Skin of body (tissue), 1 donor: ENCODE measurements at regions not wholly inside any gene's neighbourhood (a gene's known extent, or its start where the extent isn't known, plus 50 kb on each side); places are given as distances from the start of the nearest gene placed in this dataset.
A peak's percentile ranks its signal among the peaks of the same experiment; 100 is the strongest.

Experiments used
- DNase-seq: peaks from one replicate; lab custom pipeline; 2025; lab: John Stamatoyannopoulos, UW

- no peak for DNase-seq
Measured at GRCh38 chr2:11016735-11017388, 105.1 kb downstream of the KCNF1 start.

- DNase-seq: no peak
Measured at GRCh38 chr2:11017921-11018320, 106.2 kb downstream of the KCNF1 start.

- no peak for DNase-seq
Measured at GRCh38 chr2:11018651-11019185, 107.0 kb downstream of the KCNF1 start.

- DNase-seq: no peak
Measured at GRCh38 chr2:11019614-11020013, 107.9 kb downstream of the KCNF1 start.

GRCh38 chr2:11022064-11022463, 110.3 kb downstream of the KCNF1 start:
- no peak for DNase-seq

DNA sequence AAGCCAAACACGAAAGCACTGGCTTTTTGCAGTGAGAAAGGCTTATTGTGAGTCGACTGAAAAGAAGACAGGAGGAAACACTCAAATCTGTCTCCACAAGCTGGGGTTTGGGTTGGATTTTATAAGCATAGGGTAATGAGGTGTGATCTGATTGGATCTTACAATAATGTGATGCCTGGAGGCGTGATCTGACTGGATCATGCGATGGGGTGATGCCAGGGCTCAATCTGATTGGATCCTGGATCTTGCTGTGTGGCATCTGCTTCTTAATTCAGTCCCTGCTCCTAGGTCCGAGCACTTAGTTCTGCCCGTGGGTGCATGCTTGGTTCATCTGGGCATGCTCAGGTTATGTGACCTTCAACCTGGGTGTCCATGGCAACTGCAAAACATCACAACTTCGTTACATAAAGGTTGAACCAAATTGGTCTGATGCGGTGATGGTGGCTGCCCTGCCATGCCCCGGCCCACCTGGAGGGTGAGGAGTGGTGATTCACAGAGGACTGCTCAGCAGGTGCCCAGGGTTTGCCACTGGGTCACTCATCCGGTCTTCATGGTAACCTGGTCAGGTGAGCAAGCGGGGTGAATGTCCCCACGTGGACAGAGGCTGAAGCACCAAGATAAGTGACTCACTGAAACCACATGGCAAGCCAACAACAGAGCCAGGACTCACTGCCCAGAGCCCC, 111.0 kb downstream of the KCNF1 start:
- DNase-seq: no peak

DNA sequence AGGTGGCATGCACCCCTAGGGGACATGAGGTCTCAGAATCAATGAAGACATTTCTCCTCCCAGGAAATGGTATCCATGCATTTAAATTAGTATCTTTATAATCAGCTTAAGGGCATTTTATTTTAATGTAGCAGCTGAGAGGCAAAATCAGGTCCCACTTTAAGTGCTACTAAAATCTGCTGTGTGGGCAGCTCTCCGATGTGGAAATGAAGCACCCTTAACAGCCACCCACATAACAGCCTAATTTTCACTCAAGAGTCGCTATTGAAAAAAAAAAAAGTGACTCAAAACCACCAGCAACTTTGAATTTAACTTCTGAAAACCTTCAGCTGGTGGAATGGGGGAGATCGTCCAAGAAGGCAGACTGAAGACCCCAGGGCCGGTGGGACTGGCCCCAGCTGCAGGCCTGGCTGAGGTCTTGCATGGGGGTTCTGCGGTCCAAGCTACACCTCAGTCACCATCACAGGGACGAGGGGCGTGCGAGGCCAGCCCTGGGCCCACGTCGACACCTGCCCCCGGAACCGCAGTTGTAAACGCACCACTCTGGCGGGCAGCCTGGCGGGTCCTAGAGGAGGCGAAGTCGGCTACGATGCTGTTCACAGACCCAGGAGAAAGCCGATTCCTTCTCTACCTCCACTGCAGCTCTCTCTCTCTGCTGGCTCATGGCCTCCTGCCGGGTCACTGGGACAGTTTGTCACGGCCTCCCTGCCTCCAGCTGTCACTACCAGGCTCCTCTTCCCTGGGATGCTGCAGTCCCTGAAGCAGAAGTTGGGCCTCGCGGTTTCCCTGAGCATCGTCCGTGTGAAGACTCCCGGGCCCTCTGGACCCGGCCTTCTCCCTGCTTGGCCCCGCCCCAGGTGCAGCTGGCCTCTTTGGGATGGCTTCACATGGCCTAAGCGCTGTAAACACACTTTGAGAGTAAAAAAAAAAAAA, 111.9 kb downstream of the KCNF1 start:
- DNase-seq: no peak

DNA sequence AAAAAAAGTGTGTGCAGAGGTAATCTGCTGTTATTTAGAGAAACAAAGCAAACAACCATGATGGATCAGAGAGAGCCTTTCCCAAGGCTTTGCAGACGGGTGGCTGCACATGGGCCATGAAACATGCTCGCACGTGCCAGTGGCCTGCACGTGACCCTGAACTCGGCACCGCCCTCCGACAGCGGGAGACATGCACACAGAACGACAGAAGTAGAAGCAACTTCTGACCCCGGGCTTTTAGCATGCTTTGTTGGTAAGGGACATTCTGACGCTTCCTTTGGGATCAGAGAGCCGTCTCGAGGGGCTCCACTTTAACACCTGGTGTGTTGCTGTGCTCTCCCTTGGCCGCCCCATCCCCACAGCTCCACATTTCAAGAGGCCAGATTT, 112.5 kb downstream of the KCNF1 start:
- peak; percentile 15 for DNase-seq

GRCh38 chr2:11024687-11025086, 113.0 kb downstream of the KCNF1 start:
- DNase-seq: no peak

DNA sequence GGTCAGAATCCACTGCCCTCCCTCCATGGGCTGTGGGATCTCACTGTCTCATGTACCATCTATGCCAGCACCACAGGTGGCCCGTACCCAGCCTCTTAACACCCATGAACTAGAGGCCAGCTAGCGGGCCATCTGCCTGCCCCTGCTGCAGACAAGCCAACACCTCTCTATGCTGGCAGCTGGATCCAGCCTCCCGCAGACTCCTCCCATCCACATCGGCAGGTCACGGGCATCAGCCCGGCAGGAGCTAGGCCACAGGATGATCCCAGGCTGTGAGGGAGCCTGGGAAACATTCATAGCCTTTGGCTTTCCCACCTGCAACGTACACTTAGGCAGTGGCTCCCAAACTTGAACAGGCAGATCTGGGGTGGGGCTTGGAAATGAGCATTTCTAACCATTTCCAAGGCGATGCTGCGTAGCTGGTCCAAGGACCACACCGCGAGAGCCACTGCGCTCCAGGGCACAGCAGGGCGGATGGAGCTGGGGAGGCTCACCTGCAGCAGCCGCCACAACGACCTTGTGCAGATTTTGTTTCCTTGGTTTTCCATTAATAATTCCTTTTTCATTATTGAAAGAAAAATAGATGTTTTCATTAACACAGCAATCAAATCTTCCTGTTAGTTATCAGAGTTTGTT, 114.7 kb downstream of the KCNF1 start:
- DNase-seq: no peak

DNA sequence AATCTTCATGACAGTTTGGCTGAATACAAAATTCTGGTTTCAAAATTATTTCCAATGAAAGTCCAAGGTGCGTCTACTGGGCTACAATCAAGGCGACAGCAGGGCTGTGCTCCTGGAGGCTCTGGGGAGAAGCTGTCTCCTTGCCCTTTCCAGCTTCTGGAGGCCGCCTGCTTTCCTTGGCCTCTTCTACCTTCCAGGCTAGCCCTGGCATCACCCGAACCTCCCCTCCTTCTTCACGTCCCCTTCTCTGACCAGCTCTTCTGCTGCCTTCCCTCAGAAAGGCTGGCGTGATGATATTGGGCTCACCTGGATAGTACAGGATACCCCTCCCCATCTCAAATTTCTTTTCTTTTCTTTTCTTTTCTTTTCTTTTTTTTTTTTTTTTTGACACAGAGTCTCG, 115.5 kb downstream of the KCNF1 start:
- no peak for DNase-seq

- DNase-seq: no peak
Measured at GRCh38 chr2:11028407-11028916, 116.7 kb downstream of the KCNF1 start.

- no peak for DNase-seq
Measured at GRCh38 chr2:11029136-11029535, 117.4 kb downstream of the KCNF1 start.

- DNase-seq: no peak
Measured at GRCh38 chr2:11030036-11030435, 118.3 kb downstream of the KCNF1 start.

DNA sequence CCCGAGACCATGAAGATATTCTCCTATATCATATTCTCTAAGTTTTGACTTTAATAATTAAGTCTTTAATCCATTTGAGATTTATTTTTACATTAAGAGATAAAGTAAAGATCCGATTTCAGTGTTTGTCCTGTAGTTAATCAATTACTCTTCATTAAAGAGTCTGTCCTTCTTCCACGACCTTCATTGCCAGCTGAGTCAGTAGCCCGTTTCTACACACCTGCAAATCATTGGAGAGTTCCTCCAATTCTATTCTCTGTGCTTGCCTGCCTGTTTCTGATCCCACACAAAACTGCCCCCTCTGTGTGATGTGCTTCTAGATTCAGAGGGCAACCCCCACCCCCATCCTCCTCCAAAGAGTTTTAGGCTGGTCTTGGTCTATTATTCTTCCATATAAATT, 119.2 kb downstream of the KCNF1 start:
- DNase-seq: no peak

- DNase-seq: no peak
Measured at GRCh38 chr2:11031876-11032275, 120.1 kb downstream of the KCNF1 start.

- DNase-seq: no peak
Measured at GRCh38 chr2:11032396-11032795, 120.7 kb downstream of the KCNF1 start.

DNA sequence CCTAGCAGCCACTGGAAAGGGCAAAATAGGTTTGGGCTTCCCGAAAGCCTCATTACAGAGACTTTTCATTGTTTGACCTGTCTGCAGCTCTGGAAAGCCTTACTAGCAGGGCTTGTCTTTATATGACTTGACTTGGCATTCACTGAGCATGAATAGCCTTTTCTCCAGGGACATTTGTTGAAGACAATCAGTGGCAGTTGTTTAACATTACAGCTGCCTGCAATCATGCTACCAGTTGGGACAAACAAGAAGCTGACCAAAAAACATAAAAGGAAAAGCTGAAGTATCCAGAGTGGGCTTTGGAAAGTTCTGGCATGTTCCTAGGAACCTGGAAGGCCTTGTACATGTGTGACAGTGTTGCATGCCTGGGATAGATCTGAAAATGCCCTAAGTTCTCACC, 121.4 kb downstream of the KCNF1 start:
- no peak for DNase-seq

DNA sequence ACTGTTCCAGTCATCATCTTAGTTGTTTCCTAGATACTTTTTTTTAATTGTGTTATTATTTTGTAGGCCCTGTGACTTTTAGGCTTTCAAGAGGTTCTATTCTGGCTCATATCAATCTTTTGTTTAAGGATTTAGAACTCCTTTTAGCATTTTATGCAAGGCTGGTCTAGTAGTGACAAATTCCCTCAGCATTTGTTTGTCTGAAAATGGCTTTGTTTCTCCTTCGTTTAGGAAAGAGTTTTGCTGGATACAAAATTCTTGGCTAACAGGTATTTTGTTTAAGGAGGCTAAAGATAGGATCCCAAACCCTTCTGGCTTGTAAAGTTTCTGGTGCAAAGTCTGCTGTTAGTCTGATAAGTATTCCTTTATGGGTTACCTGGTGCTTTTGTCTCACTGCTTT, 116.6 kb upstream of the SLC66A3 start:
- DNase-seq: no peak

GRCh38 chr2:11040992-11041391, 114.3 kb upstream of the SLC66A3 start:
- no peak for DNase-seq

DNA sequence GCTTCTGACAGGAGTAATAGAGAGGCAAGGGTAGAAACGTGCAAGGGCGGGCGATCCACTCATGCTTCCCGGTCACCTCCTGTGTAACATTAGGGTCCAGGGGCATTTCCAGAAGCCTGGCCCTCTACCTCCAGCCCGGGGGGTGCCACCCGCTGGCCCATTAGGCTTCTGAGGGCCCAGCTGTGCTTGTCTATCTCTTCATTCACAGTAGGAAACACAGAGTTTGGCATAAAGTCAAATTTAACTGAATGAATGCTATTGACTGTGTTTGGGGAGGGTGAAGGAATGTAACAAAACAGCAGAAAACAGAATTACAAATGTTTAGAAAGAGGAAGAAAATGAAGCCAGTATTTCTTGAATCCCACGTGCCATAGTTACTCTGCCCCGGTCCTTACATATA, 112.4 kb upstream of the SLC66A3 start:
- no peak for DNase-seq
